NCI-H82 treated with DMSO at 0.1 percent for 48 hours (cell line): ENCODE measurements at regions not wholly inside any gene's neighbourhood (a gene's known extent, or its start where the extent isn't known, plus 50 kb on each side); places are given as distances from the start of the nearest gene placed in this dataset.

Experiments used
- DNase-seq: peaks from one replicate; lab custom pipeline; 2025; ENCODE audit not compliant: unreplicated experiment; lab: John Stamatoyannopoulos, UW

- no peak for DNase-seq
Measured at GRCh38 chr4:63526251-63526650, 883.0 kb downstream of the TECRL start.

GRCh38 chr4:63524764-63525163 lies 884.5 kb downstream of the TECRL start:
- no peak for DNase-seq

- DNase-seq = no peak
Measured at GRCh38 chr4:63505714-63506460, 903.4 kb downstream of the TECRL start.

- no peak for DNase-seq
Measured at GRCh38 chr4:63493265-63493664, 916.0 kb downstream of the TECRL start.

- DNase-seq = no peak
Measured at GRCh38 chr4:63492515-63492914, 916.7 kb downstream of the TECRL start.

- no peak for DNase-seq
Measured at GRCh38 chr4:63464393-63464792, 944.9 kb downstream of the TECRL start.

- DNase-seq = no peak
Measured at GRCh38 chr4:63460075-63460474, 949.2 kb downstream of the TECRL start.

- no peak for DNase-seq
Measured at GRCh38 chr4:63459329-63459728, 949.9 kb downstream of the TECRL start.

GRCh38 chr4:63458010-63458409 lies 951.2 kb downstream of the TECRL start:
- no peak for DNase-seq

GRCh38 chr4:63440236-63440635 lies 969.0 kb downstream of the TECRL start:
- no peak for DNase-seq

- no peak for DNase-seq
Measured at GRCh38 chr4:63430105-63430504, 979.1 kb downstream of the TECRL start.

GRCh38 chr4:63396269-63396668 lies 1013.0 kb downstream of the TECRL start:
- no peak for DNase-seq

- no peak for DNase-seq
Measured at GRCh38 chr4:63393544-63393943, 1015.7 kb downstream of the TECRL start.

GRCh38 chr4:63379750-63380522 lies 1029.3 kb downstream of the TECRL start:
- no peak for DNase-seq

- DNase-seq = no peak
Measured at GRCh38 chr4:63371001-63371400, 1038.2 kb downstream of the TECRL start.

GRCh38 chr4:63361628-63362027 lies 1047.6 kb downstream of the TECRL start:
- DNase-seq = no peak

GRCh38 chr4:63361066-63361465 lies 1048.2 kb downstream of the TECRL start:
- DNase-seq = no peak

- no peak for DNase-seq
Measured at GRCh38 chr4:63349674-63350025, 1059.6 kb downstream of the TECRL start.

- no peak for DNase-seq
Measured at GRCh38 chr4:63348735-63349673, 1060.2 kb downstream of the TECRL start.

- no peak for DNase-seq
Measured at GRCh38 chr4:63325140-63325539, 1084.1 kb downstream of the TECRL start.

- DNase-seq = no peak
Measured at GRCh38 chr4:63316633-63317032, 1092.6 kb downstream of the TECRL start.
